ENCODE measurements at regions not wholly inside any gene's neighbourhood (a gene's known extent, or its start where the extent isn't known, plus 50 kb on each side); places are given as distances from the start of the nearest gene placed in this dataset.

- no peak for DNase-seq
These were observed 496.4 kb downstream of the BRD1 start for GRCh38 chr22:49331223-49331815.

GRCh38 chr22:49330421-49331222 is 497.1 kb downstream of the BRD1 start:
- no peak for DNase-seq

GRCh38 chr22:49329636-49330035 is 498.0 kb downstream of the BRD1 start:
- DNase-seq: no peak

- DNase-seq: no peak
These were observed 498.9 kb downstream of the BRD1 start for GRCh38 chr22:49328630-49329405.

- no peak for DNase-seq
These were observed 499.6 kb downstream of the BRD1 start for GRCh38 chr22:49328118-49328475.

- no peak for DNase-seq
These were observed 500.1 kb downstream of the BRD1 start for GRCh38 chr22:49327411-49328117.

GRCh38 chr22:49326558-49326957 is 501.1 kb downstream of the BRD1 start:
- no peak for DNase-seq

GRCh38 chr22:49325531-49326395 is 501.9 kb downstream of the BRD1 start:
- DNase-seq: no peak

GRCh38 chr22:49324527-49325491 is 502.9 kb downstream of the BRD1 start:
- no peak for DNase-seq

GRCh38 chr22:49323751-49324415 is 503.8 kb downstream of the BRD1 start:
- DNase-seq: no peak

GRCh38 chr22:49322861-49323622 is 504.6 kb downstream of the BRD1 start:
- DNase-seq: no peak

- DNase-seq: no peak
These were observed 505.4 kb downstream of the BRD1 start for GRCh38 chr22:49322231-49322630.

GRCh38 chr22:49321477-49322055 is 506.1 kb downstream of the BRD1 start:
- DNase-seq: no peak

- no peak for DNase-seq
These were observed 506.8 kb downstream of the BRD1 start for GRCh38 chr22:49320714-49321476.

GRCh38 chr22:49317369-49317768 is 510.3 kb downstream of the BRD1 start:
- DNase-seq: no peak

GRCh38 chr22:49312601-49313000 is 515.1 kb downstream of the BRD1 start:
- DNase-seq: no peak

GRCh38 chr22:49310354-49310753 is 517.3 kb downstream of the BRD1 start:
- no peak for DNase-seq

GRCh38 chr22:49308300-49308699 is 519.4 kb downstream of the BRD1 start:
- DNase-seq: no peak
